GM23248 (cell line): ENCODE measurements at regions not wholly inside any gene's neighbourhood (a gene's known extent, or its start where the extent isn't known, plus 50 kb on each side); places are given as distances from the start of the nearest gene placed in this dataset. TPM values are rescaled to one million over a fixed set of nuclear protein-coding genes. Genes with fewer than 3 reads are reported as not detected.

Experiments used
- DNase-seq: peaks from one replicate; pipeline ENCODE4 v3.0.0-alpha.2; 2015
- H2AFZ ChIP-seq: fragments of 200-600 bp; sonication (generic); 2 replicates; pipeline ENCODE4 v1.6.1; 2016; ENCODE audit warnings: antibody characterized with exemption
- H3F3A ChIP-seq: fragments of 200-600 bp; sonication (generic); 2 replicates; pipeline ENCODE4 v1.6.1; 2016; ENCODE audit warnings: mild to moderate bottlenecking, antibody characterized with exemption, mixed run types; ENCODE audit not compliant: insufficient read depth
- H3K27ac ChIP-seq: fragments of 200-600 bp; sonication (generic); 2 replicates; pipeline ENCODE4 v1.5.1; 2016; ENCODE audit warnings: mild to moderate bottlenecking
- H3K27me3 ChIP-seq: fragments of 200-600 bp; sonication (generic); replicated peaks from 2 replicates; pipeline ENCODE4 v1.6.1; 2016; ENCODE audit warnings: mild to moderate bottlenecking; ENCODE audit not compliant: insufficient read depth
- H3K36me3 ChIP-seq: fragments of 200-600 bp; sonication (generic); 2 replicates; pipeline ENCODE4 v1.6.1; 2016; ENCODE audit warnings: low read depth, mild to moderate bottlenecking
- H3K4me1 ChIP-seq: fragments of 200-600 bp; sonication (generic); 2 replicates; pipeline ENCODE4 v1.6.1; 2016; ENCODE audit warnings: mild to moderate bottlenecking; ENCODE audit not compliant: insufficient read depth
- H3K4me2 ChIP-seq: fragments of 200-600 bp; sonication (generic); one replicate; pipeline ENCODE4 v1.6.1; 2016; ENCODE audit warnings: mild to moderate bottlenecking; ENCODE audit not compliant: unreplicated experiment
- H3K4me3 ChIP-seq: fragments of 200-600 bp; sonication (generic); 2 replicates; pipeline ENCODE4 v1.5.1; 2016; ENCODE audit warnings: mild to moderate bottlenecking
- H3K79me2 ChIP-seq: fragments of 200-600 bp; sonication (generic); 2 replicates; pipeline ENCODE4 v1.6.1; 2016; ENCODE audit warnings: mild to moderate bottlenecking; ENCODE audit not compliant: insufficient read depth
- H3K9ac ChIP-seq: fragments of 200-600 bp; sonication (generic); 2 replicates; pipeline ENCODE4 v1.6.1; 2016; ENCODE audit warnings: mild to moderate bottlenecking
- H3K9me2 ChIP-seq: fragments of 200-600 bp; sonication (generic); 2 replicates; pipeline ENCODE4 v1.6.1; 2016; ENCODE audit warnings: mixed run types, mild to moderate bottlenecking, moderate library complexity; ENCODE audit not compliant: insufficient read depth
- H3K9me3 ChIP-seq: fragments of 200-600 bp; sonication (generic); one replicate; pipeline ENCODE4 v1.6.1; 2017; ENCODE audit warnings: low read depth
- H4K20me1 ChIP-seq: fragments of 200-600 bp; sonication (generic); 2 replicates; pipeline ENCODE4 v1.6.0; 2016; ENCODE audit not compliant: insufficient read depth
- EZH2 ChIP-seq: fragments of 200-600 bp; sonication (generic); IDR thresholded peaks from 2 replicates; pipeline ENCODE4 v1.6.1; 2018; ENCODE audit warnings: antibody characterized with exemption, mild to moderate bottlenecking; ENCODE audit not compliant: insufficient read depth, poor library complexity, severe bottlenecking
- EZH2phosphoT487 ChIP-seq: fragments of 200-600 bp; sonication (generic); IDR thresholded peaks from 2 replicates; pipeline ENCODE4 v1.6.1; 2018; ENCODE audit warnings: antibody characterized with exemption, moderate library complexity, mild to moderate bottlenecking, low read depth; ENCODE audit not compliant: insufficient read depth
- WGBS, 2 experiments: methylation state at CpG; one replicate each; pipeline ENCODE4 v1.1.6; 2015 to 2017; ENCODE audit warnings: low lambda C conversion rate in 2 of 2, low coverage in 1 of 2; ENCODE audit errors: missing lambda C conversion rate in 2 of 2; 5-methylcytosine and 5-hydroxymethylcytosine counted together
- in situ Hi-C: fragments of 300-500 bp; cut with MboI; formaldehyde crosslinking; loops from 2 replicates; pipeline ENCODE4 v1.15.0; 2020
- small RNA-seq: library from RNA; depleted of rRNA; stranded (forward); fragments of <200 nt; gene quantifications from one replicate; pipeline ENCODE3, GENCODE V24; 2014; ENCODE audit warnings: low read depth, low replicate concordance

- H2AFZ ChIP-seq, result no peak overlapping the region
- H3K36me3 ChIP-seq, result no peaks in the 10 kb centered on the region
- no peak for DNase-seq
- WGBS, 2 experiments, result 28 to 31% methylated on average over 7 of the region's 7 CpGs
- no peak overlapping the region for H3K9ac ChIP-seq
- H3K4me2 ChIP-seq, result no peak overlapping the region
- H3K27me3 ChIP-seq, result no peaks in the 10 kb centered on the region
- no peak for TF ChIP-seq EZH2phosphoT487
- no peak for TF ChIP-seq EZH2
- in situ Hi-C loops, result no loop called here
- no peaks in the 10 kb centered on the region for H3F3A ChIP-seq
- H3K4me3 ChIP-seq, result no peak overlapping the region
- H3K27ac ChIP-seq, result no peak overlapping the region
- H3K9me3 ChIP-seq, result no peaks in the 10 kb centered on the region
- no peaks in the 10 kb centered on the region for H3K4me1 ChIP-seq
- no peaks in the 10 kb centered on the region for H4K20me1 ChIP-seq
- H3K79me2 ChIP-seq, result no peaks in the 10 kb centered on the region
- H3K9me2 ChIP-seq, result no peaks in the 10 kb centered on the region
Measured at GRCh38 chr6:62345446-62345845, 59.4 kb upstream of the KHDRBS2 start.

GRCh38 chr6:62344850-62345249, 58.8 kb upstream of the KHDRBS2 start:
- Histone ChIP-seq H3K4me3 (no peak overlapping the region), H3K4me1 (no peaks in the 10 kb centered on the region), H3K4me2 (no peak overlapping the region), H3K27ac (no peak overlapping the region), H3K9ac (no peak overlapping the region), H3K9me3 (no peaks in the 10 kb centered on the region), H3K79me2 (no peaks in the 10 kb centered on the region), H3F3A (no peaks in the 10 kb centered on the region), H3K36me3 (no peaks in the 10 kb centered on the region), H2AFZ (no peak overlapping the region), H3K9me2 (no peaks in the 10 kb centered on the region), H4K20me1 (no peaks in the 10 kb centered on the region), H3K27me3 (no peaks in the 10 kb centered on the region)
- in situ Hi-C loops, result no loop called here
- WGBS, 2 experiments, result 23 to 28% methylated on average over 3 of the region's 3 CpGs
- no peak for DNase-seq
- no peak for TF ChIP-seq EZH2
- no peak for TF ChIP-seq EZH2phosphoT487

GRCh38 chr6:62338477-62338876, 52.5 kb upstream of the KHDRBS2 start:
- H3K4me1 ChIP-seq, result no peaks in the 10 kb centered on the region
- no peaks in the 10 kb centered on the region for H3K27me3 ChIP-seq
- no peak overlapping the region for H3K4me2 ChIP-seq
- no peak overlapping the region for H3K9ac ChIP-seq
- H3K36me3 ChIP-seq, result no peaks in the 10 kb centered on the region
- no peaks in the 10 kb centered on the region for H3K79me2 ChIP-seq
- H3K9me3 ChIP-seq, result no peaks in the 10 kb centered on the region
- H3F3A ChIP-seq, result no peaks in the 10 kb centered on the region
- DNase-seq, result no peak
- H2AFZ ChIP-seq, result no peak overlapping the region
- no peak overlapping the region for H3K27ac ChIP-seq
- H4K20me1 ChIP-seq, result no peaks in the 10 kb centered on the region
- H3K4me3 ChIP-seq, result no peak overlapping the region
- H3K9me2 ChIP-seq, result no peaks in the 10 kb centered on the region
- WGBS, 2 experiments, result 8 to 11% methylated on average over 3 of the region's 3 CpGs
- in situ Hi-C loops, result no loop called here
- TF ChIP-seq EZH2phosphoT487 (no peak), EZH2 (no peak)

Small RNA genes lying in the stretch of these regions (small RNA-seq; reads per million reads assigned to genes)
- gene AL355375.2, result not detected
